GF-D8 (cell line): ENCODE measurements at regions not wholly inside any gene's neighbourhood (a gene's known extent, or its start where the extent isn't known, plus 50 kb on each side); places are given as distances from the start of the nearest gene placed in this dataset.

Experiments
- DNase-seq: peaks from one replicate; lab custom pipeline; 2025; lab: John Stamatoyannopoulos, UW

GRCh38 chr11:91239359-91239758, 985.3 kb upstream of the FAT3 start:
- DNase-seq = no peak

- no peak for DNase-seq
Measured at GRCh38 chr11:91231226-91231625, 993.4 kb upstream of the FAT3 start.

GRCh38 chr11:91230647-91231046, 994.0 kb upstream of the FAT3 start:
- DNase-seq = no peak

GRCh38 chr11:91222830-91223229, 1000.0 kb upstream of the CHORDC1 start:
- DNase-seq = no peak

GRCh38 chr11:91220476-91221202, 997.8 kb upstream of the CHORDC1 start:
- DNase-seq = no peak

- no peak for DNase-seq
Measured at GRCh38 chr11:91219535-91219934, 996.7 kb upstream of the CHORDC1 start.

GRCh38 chr11:91209751-91210150, 986.9 kb upstream of the CHORDC1 start:
- DNase-seq = no peak

GRCh38 chr11:91209306-91209705, 986.5 kb upstream of the CHORDC1 start:
- DNase-seq = no peak

GRCh38 chr11:91199866-91200265, 977.0 kb upstream of the CHORDC1 start:
- no peak for DNase-seq

- no peak for DNase-seq
Measured at GRCh38 chr11:91194546-91194945, 971.7 kb upstream of the CHORDC1 start.

- no peak for DNase-seq
Measured at GRCh38 chr11:91188484-91188883, 965.6 kb upstream of the CHORDC1 start.

GRCh38 chr11:91187314-91187713, 964.5 kb upstream of the CHORDC1 start:
- no peak for DNase-seq

- no peak for DNase-seq
Measured at GRCh38 chr11:91178366-91178765, 955.5 kb upstream of the CHORDC1 start.

- no peak for DNase-seq
Measured at GRCh38 chr11:91174734-91175133, 951.9 kb upstream of the CHORDC1 start.

- DNase-seq = no peak
Measured at GRCh38 chr11:91174193-91174592, 951.3 kb upstream of the CHORDC1 start.

GRCh38 chr11:91173701-91174100, 950.9 kb upstream of the CHORDC1 start:
- DNase-seq = no peak

GRCh38 chr11:91170711-91171110, 947.9 kb upstream of the CHORDC1 start:
- DNase-seq = no peak

- no peak for DNase-seq
Measured at GRCh38 chr11:91164452-91164822, 941.6 kb upstream of the CHORDC1 start.

GRCh38 chr11:91163619-91164451, 941.0 kb upstream of the CHORDC1 start:
- no peak for DNase-seq

- DNase-seq = no peak
Measured at GRCh38 chr11:91160661-91161060, 937.8 kb upstream of the CHORDC1 start.

- DNase-seq = no peak
Measured at GRCh38 chr11:91158891-91159537, 936.2 kb upstream of the CHORDC1 start.

GRCh38 chr11:91158297-91158696, 935.4 kb upstream of the CHORDC1 start:
- DNase-seq = no peak

GRCh38 chr11:91156041-91156440, 933.2 kb upstream of the CHORDC1 start:
- no peak for DNase-seq
